H54 (cell line): ENCODE measurements at regions not wholly inside any gene's neighbourhood (a gene's known extent, or its start where the extent isn't known, plus 50 kb on each side); places are given as distances from the start of the nearest gene placed in this dataset.
"Not testable (repeated sequence)": the region's sequence is repeated elsewhere in the genome, so short reads cannot be mapped to it uniquely, and the experiment has no call there.

ENCODE experiments used
- DNase-seq: peaks from one replicate; pipeline ENCODE4 v3.0.0; 2011; ENCODE audit warnings: low spot score, mixed read lengths; ENCODE audit not compliant: insufficient read length
- FAIRE-seq: peaks from 3 replicates; lab custom pipeline; 2011; peaks lifted over from hg19 to GRCh38; lab: Jason Lieb, UNC
- POLR2A ChIP-seq: IDR thresholded peaks from 2 replicates; pipeline ENCODE4 v1.6.1; 2011; ENCODE audit warnings: low read depth, mild to moderate bottlenecking, low read length

GRCh38 chr1:14261395-14261794 is 337.1 kb upstream of the KAZN start:
- no peak for DNase-seq
- TF ChIP-seq POLR2A = no peak
- FAIRE-seq = no peak

GRCh38 chr1:14262637-14263036 is 335.8 kb upstream of the KAZN start:
- no peak for DNase-seq
- no peak for FAIRE-seq
- no peak for TF ChIP-seq POLR2A

GRCh38 chr1:14263225-14263624 is 335.3 kb upstream of the KAZN start:
- no peak for DNase-seq
- no peak for TF ChIP-seq POLR2A
- no peak for FAIRE-seq

- DNase-seq (no peak), FAIRE-seq (no peak)
- no peak for TF ChIP-seq POLR2A
Observed at GRCh38 chr1:14263671-14264070, 334.8 kb upstream of the KAZN start.

- DNase-seq (no peak), FAIRE-seq (no peak)
- TF ChIP-seq POLR2A = no peak
Observed at GRCh38 chr1:14265495-14265894, 333.0 kb upstream of the KAZN start.

GRCh38 chr1:14267991-14268390 is 330.5 kb upstream of the KAZN start:
- FAIRE-seq = peak; percentile 15
- DNase-seq = peak; percentile 6
- no peak for TF ChIP-seq POLR2A

GRCh38 chr1:14270821-14271220 is 327.7 kb upstream of the KAZN start:
- no peak for TF ChIP-seq POLR2A
- DNase-seq (no peak), FAIRE-seq (no peak)

GRCh38 chr1:14273811-14274210 is 324.7 kb upstream of the KAZN start:
- FAIRE-seq (no peak), DNase-seq (no peak)
- TF ChIP-seq POLR2A = no peak

GRCh38 chr1:14279891-14280290 is 318.6 kb upstream of the KAZN start:
- not testable (repeated sequence) for FAIRE-seq, DNase-seq

- DNase-seq = no peak
- FAIRE-seq = no peak
- no peak for TF ChIP-seq POLR2A
Observed at GRCh38 chr1:14280909-14281308, 317.6 kb upstream of the KAZN start.

- no peak for TF ChIP-seq POLR2A
- no peak for FAIRE-seq
- no peak for DNase-seq
Observed at GRCh38 chr1:14281412-14281811, 317.1 kb upstream of the KAZN start.

- FAIRE-seq (peak; percentile 60), DNase-seq (peak; percentile 9)
- TF ChIP-seq POLR2A = no peak
Observed at GRCh38 chr1:14282707-14283106, 315.8 kb upstream of the KAZN start.

- TF ChIP-seq POLR2A = no peak
- FAIRE-seq (no peak), DNase-seq (no peak)
Observed at GRCh38 chr1:14285238-14285637, 313.2 kb upstream of the KAZN start.

- DNase-seq, FAIRE-seq: not testable (repeated sequence)
Observed at GRCh38 chr1:14291182-14291581, 307.3 kb upstream of the KAZN start.

GRCh38 chr1:14292520-14292919 is 306.0 kb upstream of the KAZN start:
- no peak for DNase-seq
- FAIRE-seq = no peak
- TF ChIP-seq POLR2A = no peak

GRCh38 chr1:14294006-14294405 is 304.5 kb upstream of the KAZN start:
- no peak for FAIRE-seq
- no peak for TF ChIP-seq POLR2A
- no peak for DNase-seq
